Activated B cell treated with CpG ODN at 0.5 μM for 24 hours (primary cell): ENCODE measurements at regions not wholly inside any gene's neighbourhood (a gene's known extent, or its start where the extent isn't known, plus 50 kb on each side); places are given as distances from the start of the nearest gene placed in this dataset.

Source experiments
- ATAC-seq: fragments of 200-7000 bp; cut with Tn5 transposase; one replicate; pipeline ENCODE4 v1.10.0; 2021; ENCODE audit warnings: low read depth, mild to moderate bottlenecking, moderate library complexity
- CTCF ChIA-PET: fragments of 350-600 bp; sonication (Branson Sonifier 250); formaldehyde crosslinking; loops from one replicate; lab custom pipeline; 2021; ENCODE audit warnings: antibody characterized with exemption; lab: Charles Lee
- POLR2A ChIA-PET: fragments of 350-600 bp; sonication (Branson Sonifier 250); formaldehyde crosslinking; loops from one replicate; lab custom pipeline; 2021; ENCODE audit warnings: antibody characterized with exemption; lab: Charles Lee
- DNase-seq: peaks from one replicate; pipeline ENCODE4 v3.0.0; 2022
- H3K27ac Mint-ChIP-seq: one replicate; pipeline ENCODE4 v1.8.0; 2020; ENCODE audit warnings: mixed read lengths
- H3K27me3 Mint-ChIP-seq: one replicate; pipeline ENCODE4 v1.8.0; 2021; ENCODE audit warnings: mixed read lengths
- H3K36me3 Mint-ChIP-seq: one replicate; pipeline ENCODE4 v1.8.0; 2021; ENCODE audit warnings: low read depth, mixed read lengths
- H3K4me1 Mint-ChIP-seq: one replicate; pipeline ENCODE4 v1.8.0; 2021; ENCODE audit warnings: mixed read lengths
- H3K4me3 Mint-ChIP-seq: one replicate; pipeline ENCODE4 v1.8.0; 2020; ENCODE audit warnings: mild to moderate bottlenecking, mixed read lengths
- H3K9me3 Mint-ChIP-seq: one replicate; pipeline ENCODE4 v1.8.0; 2020; ENCODE audit warnings: mixed read lengths
- intact Hi-C: fragments of 100-400 bp; cut with micrococcal nuclease; formaldehyde crosslinking; loops from one replicate; pipeline ENCODE4 v1.15.1; 2024
- TF ChIP-seq, protein P1 (sequence below): fragments of 200-600 bp; IDR thresholded peaks from one replicate; pipeline ENCODE4 v1.8.0; 2022; ENCODE audit warnings: antibody characterized with exemption, mild to moderate bottlenecking

DNA sequence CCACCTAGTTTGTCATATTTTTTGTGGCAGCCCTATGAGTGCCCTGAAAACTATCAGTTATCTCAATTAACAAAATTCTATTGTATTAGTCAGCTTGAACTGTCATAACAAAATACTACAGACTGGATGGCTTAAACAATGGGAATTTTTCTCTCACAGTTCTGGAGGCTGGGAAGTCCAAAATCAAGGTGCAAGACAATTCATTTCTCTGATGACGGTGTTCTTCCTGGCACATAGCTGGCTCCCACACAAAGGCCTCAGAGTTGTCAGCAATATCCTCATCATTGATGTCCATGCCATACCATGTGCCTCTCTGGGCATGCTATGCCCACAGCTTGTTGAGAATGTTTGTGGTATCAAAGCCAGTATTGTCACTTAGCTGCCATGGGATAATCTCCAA lies 691.9 kb downstream of the NR2F1-AS1 start:
- no peak for ATAC-seq
- ChIA-PET CTCF (no interaction called here), POLR2A (no interaction called here)
- Mint-ChIP-seq H3K27ac (no peak overlapping the region), H3K27me3 (no peaks in the 10 kb centered on the region), H3K4me3 (no peak overlapping the region), H3K9me3 (peaks cover 5% of the 10 kb centered on the region), H3K4me1 (no peaks in the 10 kb centered on the region), H3K36me3 (no peaks in the 10 kb centered on the region)
- intact Hi-C loops, result no loop called here
- no peak for DNase-seq
- TF ChIP-seq, protein P1, sequence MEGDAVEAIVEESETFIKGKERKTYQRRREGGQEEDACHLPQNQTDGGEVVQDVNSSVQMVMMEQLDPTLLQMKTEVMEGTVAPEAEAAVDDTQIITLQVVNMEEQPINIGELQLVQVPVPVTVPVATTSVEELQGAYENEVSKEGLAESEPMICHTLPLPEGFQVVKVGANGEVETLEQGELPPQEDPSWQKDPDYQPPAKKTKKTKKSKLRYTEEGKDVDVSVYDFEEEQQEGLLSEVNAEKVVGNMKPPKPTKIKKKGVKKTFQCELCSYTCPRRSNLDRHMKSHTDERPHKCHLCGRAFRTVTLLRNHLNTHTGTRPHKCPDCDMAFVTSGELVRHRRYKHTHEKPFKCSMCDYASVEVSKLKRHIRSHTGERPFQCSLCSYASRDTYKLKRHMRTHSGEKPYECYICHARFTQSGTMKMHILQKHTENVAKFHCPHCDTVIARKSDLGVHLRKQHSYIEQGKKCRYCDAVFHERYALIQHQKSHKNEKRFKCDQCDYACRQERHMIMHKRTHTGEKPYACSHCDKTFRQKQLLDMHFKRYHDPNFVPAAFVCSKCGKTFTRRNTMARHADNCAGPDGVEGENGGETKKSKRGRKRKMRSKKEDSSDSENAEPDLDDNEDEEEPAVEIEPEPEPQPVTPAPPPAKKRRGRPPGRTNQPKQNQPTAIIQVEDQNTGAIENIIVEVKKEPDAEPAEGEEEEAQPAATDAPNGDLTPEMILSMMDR, result no peak

DNA sequence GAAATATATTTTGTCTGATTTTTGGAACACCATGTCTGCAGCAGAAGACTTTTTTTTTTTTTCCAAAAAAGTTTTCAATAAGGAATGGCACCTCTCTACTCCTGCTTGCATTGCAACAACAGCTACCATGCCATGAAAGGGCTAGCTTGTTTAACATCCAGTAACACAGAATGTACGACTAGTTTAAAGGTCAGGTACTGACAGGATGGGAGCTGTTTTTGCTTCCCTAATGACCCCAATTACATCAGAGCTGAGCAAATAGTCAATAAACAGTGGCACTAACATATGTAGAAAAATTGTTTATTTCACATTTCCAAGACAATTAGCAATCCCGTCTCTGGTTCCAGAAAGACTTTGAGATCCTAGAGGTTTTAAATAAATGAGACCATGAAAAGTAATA lies 693.8 kb downstream of the NR2F1-AS1 start:
- DNase-seq (no peak), ATAC-seq (no peak)
- intact Hi-C loops, result no loop called here
- no peak overlapping the region for H3K27ac Mint-ChIP-seq
- TF ChIP-seq, protein P1, result no peak
- H3K27me3 Mint-ChIP-seq, result no peaks in the 10 kb centered on the region
- no peak overlapping the region for H3K4me3 Mint-ChIP-seq
- H3K36me3 Mint-ChIP-seq, result no peaks in the 10 kb centered on the region
- ChIA-PET POLR2A (no interaction called here), CTCF (no interaction called here)
- H3K9me3 Mint-ChIP-seq, result peaks cover 5% of the 10 kb centered on the region
- no peaks in the 10 kb centered on the region for H3K4me1 Mint-ChIP-seq

DNA sequence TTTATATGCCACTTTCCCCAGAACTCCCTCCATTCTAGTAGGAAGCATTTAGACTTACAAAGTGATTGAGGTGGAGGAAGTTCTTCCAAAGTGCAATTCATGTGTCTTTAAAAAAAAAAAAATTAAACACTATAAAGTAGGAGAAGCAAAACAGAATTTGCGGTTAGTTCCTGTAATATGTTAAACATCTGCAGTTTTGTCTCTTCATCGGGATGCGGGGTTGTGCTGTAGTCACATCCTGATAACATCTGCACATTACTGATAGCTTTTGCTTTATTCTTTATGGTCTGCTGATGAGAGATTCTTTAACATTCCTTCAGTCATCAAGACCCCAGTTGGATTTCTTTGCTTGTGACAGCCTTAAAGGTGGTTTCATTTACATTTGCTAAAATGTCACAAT lies 694.3 kb downstream of the NR2F1-AS1 start:
- Mint-ChIP-seq H3K27ac (no peak overlapping the region), H3K27me3 (no peaks in the 10 kb centered on the region), H3K4me3 (no peak overlapping the region), H3K36me3 (no peaks in the 10 kb centered on the region), H3K9me3 (peaks cover 5% of the 10 kb centered on the region), H3K4me1 (no peaks in the 10 kb centered on the region)
- CTCF ChIA-PET, result no interaction called here
- POLR2A ChIA-PET, result no interaction called here
- TF ChIP-seq, protein P1, result no peak
- no peak for DNase-seq
- ATAC-seq, result no peak
- intact Hi-C loops, result no loop called here

DNA sequence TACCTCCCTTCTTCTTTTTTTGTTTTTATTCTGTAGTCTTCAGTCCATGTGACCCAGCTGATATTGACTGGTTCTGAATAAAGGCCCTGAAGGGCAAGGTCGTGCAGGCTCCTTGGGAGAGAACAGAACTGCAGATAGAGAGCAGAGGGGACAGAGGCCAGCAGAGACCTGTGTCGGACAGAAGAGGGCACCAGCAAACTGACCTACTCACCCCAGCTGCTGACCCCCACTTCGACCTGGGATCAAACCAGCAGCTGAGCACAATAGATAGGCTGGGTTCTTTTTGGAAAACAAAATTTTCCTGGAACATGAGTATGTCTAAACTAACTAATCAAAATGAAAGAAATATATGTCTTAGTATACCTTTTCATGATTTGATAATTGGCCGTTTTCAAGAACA lies 695.1 kb downstream of the NR2F1-AS1 start:
- Mint-ChIP-seq H3K9me3 (peaks cover 2% of the 10 kb centered on the region), H3K4me1 (no peaks in the 10 kb centered on the region), H3K36me3 (no peaks in the 10 kb centered on the region), H3K4me3 (no peak overlapping the region), H3K27me3 (no peaks in the 10 kb centered on the region), H3K27ac (no peak overlapping the region)
- TF ChIP-seq, protein P1, result no peak
- ChIA-PET POLR2A (no interaction called here), CTCF (no interaction called here)
- intact Hi-C loops, result no loop called here
- DNase-seq (no peak), ATAC-seq (no peak)

DNA sequence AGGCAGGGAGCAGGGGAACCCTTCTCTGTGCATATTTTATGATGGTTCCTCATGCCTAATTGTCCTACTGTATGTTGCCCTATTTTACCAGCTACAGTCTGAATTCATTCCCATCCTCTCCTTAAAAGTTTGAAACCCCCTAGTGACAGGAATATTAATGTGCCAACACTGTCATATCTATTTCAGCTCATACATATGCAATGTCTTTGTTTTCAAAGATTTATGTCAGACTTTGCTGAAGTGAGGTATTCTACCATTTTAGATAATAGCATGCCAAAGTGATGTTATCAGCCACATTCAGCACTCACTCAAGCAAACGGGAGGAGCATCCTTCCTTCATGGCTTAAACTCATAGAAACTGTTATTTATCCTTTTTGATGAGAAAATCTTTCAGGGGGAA lies 696.5 kb downstream of the NR2F1-AS1 start:
- intact Hi-C loops, result no loop called here
- H3K9me3 Mint-ChIP-seq, result peaks cover 2% of the 10 kb centered on the region

More for the DNA sequence above, 696.5 kb downstream of the NR2F1-AS1 start:
- Mint-ChIP-seq H3K27ac (no peak overlapping the region), H3K36me3 (no peaks in the 10 kb centered on the region), H3K4me1 (no peaks in the 10 kb centered on the region), H3K27me3 (no peaks in the 10 kb centered on the region), H3K4me3 (no peak overlapping the region)
- CTCF ChIA-PET, result no interaction called here
- TF ChIP-seq, protein P1, result no peak
- DNase-seq, result no peak
- POLR2A ChIA-PET, result no interaction called here
- ATAC-seq, result no peak
